ENCODE measurements at regions not wholly inside any gene's neighbourhood (a gene's known extent, or its start where the extent isn't known, plus 50 kb on each side); places are given as distances from the start of the nearest gene placed in this dataset.

GRCh38 chr7:69539531-69539930 is 58.7 kb upstream of the AUTS2 start (continued):
- TF ChIP-seq CHD7 (IDR thresholded peaks at IDR 0.05; ENCODE audit: insufficient replicate concordance, low read length) (no peak), CBX8 (IDR thresholded peaks at IDR 0.05; ENCODE audit: borderline replicate concordance, low read depth, low read length) (no peak), KDM4A (IDR thresholded peaks at IDR 0.05; ENCODE audit: low read depth, low read length, severe bottlenecking) (no peak), HDAC2 (IDR thresholded peaks at IDR 0.05; ENCODE audit: borderline replicate concordance in 1 of 2, low read depth in 2 of 2, low read length in 2 of 2) (no peak), ATF2 (IDR thresholded peaks at IDR 0.05; ENCODE audit: low read length) (no peak), SP2 (IDR thresholded peaks at IDR 0.05; ENCODE audit: low read length) (no peak), TAF7 (optimal IDR thresholded peaks at IDR 0.05; ENCODE audit: borderline replicate concordance, low read depth, low read length) (no peak), BCL11A (IDR thresholded peaks at IDR 0.05; ENCODE audit: low read depth in 2 of 2, low read length in 2 of 2) (no peak), TAF1 (IDR thresholded peaks at IDR 0.05; ENCODE audit: low read depth, low read length) (no peak), CBX5 (IDR thresholded peaks at IDR 0.05; ENCODE audit: low read depth, low read length) (no peak)

Data from H1 (cell line).